ENCODE measurements at regions not wholly inside any gene's neighbourhood (a gene's known extent, or its start where the extent isn't known, plus 50 kb on each side); places are given as distances from the start of the nearest gene placed in this dataset.
"Not testable (repeated sequence)": the region's sequence is repeated elsewhere in the genome, so short reads cannot be mapped to it uniquely, and the experiment has no call there.

DNA sequence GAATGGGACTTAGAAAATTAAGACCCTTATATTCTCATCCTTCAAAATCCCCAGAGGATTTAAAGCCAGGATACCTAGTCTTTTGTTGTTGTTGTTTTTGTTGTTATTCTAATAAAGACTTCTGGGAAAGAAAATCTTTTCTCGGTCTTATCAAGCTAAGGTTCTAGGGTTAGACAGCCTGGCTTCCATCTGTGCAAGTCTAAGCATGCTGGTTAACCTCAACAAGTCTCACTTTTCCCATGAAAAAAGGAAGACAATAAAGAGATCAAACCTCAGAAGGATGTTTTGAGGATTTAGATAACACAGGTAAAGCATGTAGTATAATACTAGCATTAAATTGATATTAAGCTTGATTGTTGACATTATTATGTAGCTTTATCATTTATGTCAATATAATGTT is 486.4 kb upstream of the SOX9 start:
- DNase-seq (ENCODE audit: insufficient read length) (no peak), FAIRE-seq (no peak)
- TF ChIP-seq POLR2A (IDR thresholded peaks at IDR 0.05; ENCODE audit: low read depth, low read length), result no peak

DNA sequence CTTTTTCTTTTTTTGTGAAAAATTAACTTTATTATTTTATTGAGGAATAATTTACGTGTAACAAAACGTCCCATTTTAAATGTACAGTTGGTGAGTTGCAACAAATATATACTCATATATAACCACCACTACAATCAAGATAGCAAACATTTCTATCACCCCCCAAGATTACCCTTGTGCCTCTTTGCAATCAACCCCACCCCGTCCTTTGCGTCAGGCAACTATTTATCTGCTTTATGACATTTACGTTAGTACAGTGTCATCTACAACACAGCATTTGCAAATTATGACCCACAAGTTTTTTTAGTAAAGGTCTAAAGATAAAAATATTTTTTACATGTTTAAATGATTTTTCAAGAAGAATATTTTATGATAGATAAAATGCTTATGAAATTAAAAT is 485.6 kb upstream of the SOX9 start:
- TF ChIP-seq POLR2AphosphoS5 (IDR thresholded peaks at IDR 0.05; ENCODE audit: low read depth, low read length) (no peak), POLR2A (IDR thresholded peaks at IDR 0.05; ENCODE audit: low read depth, low read length) (no peak), TAF1 (IDR thresholded peaks at IDR 0.05; ENCODE audit: borderline replicate concordance, low read depth, low read length) (no peak)
- DNase-seq (ENCODE audit: insufficient read length), result no peak
- no peak for FAIRE-seq

DNA sequence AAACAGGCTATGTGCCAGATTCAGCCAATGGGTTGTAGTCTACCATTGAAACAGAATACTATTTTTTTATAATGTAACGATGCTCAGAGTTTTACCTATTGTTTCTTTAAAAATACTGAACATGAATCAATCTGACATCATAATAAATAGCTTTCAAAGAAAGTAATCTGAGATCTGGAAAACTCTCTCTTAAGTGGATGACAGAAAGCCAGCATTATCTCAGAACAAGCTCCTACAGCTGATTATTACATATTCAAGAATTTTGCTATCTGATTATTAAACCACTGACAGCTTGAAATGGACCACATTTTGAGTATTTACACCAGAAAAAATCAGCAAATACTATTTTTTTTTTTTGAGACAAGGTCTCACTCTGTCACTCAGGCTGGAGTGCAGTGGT is 484.2 kb upstream of the SOX9 start:
- FAIRE-seq (no peak), DNase-seq (ENCODE audit: insufficient read length) (no peak)
- TF ChIP-seq POLR2A (IDR thresholded peaks at IDR 0.05; ENCODE audit: low read depth, low read length) (no peak), TAF1 (IDR thresholded peaks at IDR 0.05; ENCODE audit: borderline replicate concordance, low read depth, low read length) (no peak), POLR2AphosphoS5 (IDR thresholded peaks at IDR 0.05; ENCODE audit: low read depth, low read length) (no peak)

DNA sequence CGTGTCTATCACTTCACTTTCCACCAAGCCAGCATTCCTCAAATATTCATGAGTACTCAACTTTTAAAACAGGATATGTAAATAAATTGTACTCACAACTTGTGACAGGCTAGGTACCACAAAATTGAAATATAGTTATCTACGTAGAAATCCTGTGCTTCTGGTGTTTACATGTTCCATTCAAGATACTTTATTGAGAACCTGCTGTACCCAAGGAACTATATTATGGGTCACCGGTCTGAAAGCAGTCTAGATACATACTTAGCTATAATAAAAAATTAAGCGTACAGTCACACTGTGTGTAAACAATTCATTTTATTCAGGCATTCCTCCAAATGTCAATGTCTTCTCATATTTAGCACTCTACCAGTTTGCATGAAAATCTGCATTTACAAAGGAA is 482.2 kb upstream of the SOX9 start:
- TF ChIP-seq TAF1 (IDR thresholded peaks at IDR 0.05; ENCODE audit: borderline replicate concordance, low read depth, low read length) (no peak), POLR2A (IDR thresholded peaks at IDR 0.05; ENCODE audit: low read depth, low read length) (no peak), POLR2AphosphoS5 (IDR thresholded peaks at IDR 0.05; ENCODE audit: low read depth, low read length) (no peak)
- no peak for DNase-seq (ENCODE audit: insufficient read length)
- FAIRE-seq, result no peak

DNA sequence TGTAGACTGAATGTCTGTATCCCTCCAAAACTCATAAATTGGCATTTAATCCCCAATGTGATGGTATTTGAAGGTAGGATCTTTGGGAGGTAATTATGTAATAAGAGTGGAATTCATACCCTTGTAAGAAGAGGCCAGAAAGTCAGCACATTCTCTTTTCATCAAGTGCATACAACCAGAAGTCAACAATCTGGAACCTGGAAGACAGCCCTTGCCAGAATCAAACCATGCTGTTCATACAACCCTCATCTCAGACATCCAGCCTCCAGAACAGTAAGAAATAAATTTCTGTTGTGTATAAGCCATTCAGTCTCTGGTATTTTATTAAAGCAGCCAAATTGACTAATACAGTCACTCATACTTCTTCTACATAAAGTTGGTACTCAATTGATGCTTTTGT is 481.0 kb upstream of the SOX9 start:
- no peak for FAIRE-seq
- TF ChIP-seq POLR2AphosphoS5 (IDR thresholded peaks at IDR 0.05; ENCODE audit: low read depth, low read length) (no peak), TAF1 (IDR thresholded peaks at IDR 0.05; ENCODE audit: borderline replicate concordance, low read depth, low read length) (no peak), POLR2A (IDR thresholded peaks at IDR 0.05; ENCODE audit: low read depth, low read length) (no peak)
- no peak for DNase-seq (ENCODE audit: insufficient read length)

DNA sequence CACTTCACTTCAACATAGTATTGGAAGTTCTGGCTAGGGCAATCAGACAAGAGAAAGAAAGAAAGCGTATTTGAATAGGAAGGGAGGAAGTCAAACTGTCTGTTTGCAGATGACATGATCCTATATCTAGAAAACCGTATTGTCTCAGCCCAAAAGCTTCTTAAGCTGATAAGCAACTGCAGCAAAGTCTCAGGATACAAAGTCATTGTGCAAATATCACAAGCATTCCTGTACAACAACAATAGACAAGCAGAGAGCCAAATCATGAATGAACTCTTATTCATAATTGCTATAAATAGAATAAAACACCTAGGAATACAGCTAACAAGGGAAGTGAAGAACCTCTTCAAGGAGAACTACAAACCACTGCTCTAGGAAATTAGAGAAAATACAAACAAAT is 473.9 kb upstream of the SOX9 start:
- not testable (repeated sequence) for DNase-seq (ENCODE audit: insufficient read length); FAIRE-seq

DNA sequence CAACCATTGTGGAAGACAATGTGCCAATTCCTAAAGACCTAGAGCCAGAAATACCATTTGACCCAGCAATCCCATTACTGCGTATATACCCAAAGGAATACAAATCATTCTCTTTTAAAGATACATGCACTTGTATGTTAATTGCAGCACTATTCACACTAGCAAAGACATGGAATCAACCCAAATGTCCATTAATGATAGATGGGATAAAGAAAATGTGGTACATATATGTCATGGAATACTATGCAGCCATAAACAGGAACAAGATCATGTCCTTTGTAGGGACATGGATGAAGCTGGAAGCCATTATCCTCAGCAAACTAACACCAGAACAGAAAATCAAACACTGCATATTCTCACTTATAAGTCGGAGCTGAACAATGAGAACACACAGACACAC is 472.5 kb upstream of the SOX9 start:
- not testable (repeated sequence) for DNase-seq (ENCODE audit: insufficient read length)

DNA sequence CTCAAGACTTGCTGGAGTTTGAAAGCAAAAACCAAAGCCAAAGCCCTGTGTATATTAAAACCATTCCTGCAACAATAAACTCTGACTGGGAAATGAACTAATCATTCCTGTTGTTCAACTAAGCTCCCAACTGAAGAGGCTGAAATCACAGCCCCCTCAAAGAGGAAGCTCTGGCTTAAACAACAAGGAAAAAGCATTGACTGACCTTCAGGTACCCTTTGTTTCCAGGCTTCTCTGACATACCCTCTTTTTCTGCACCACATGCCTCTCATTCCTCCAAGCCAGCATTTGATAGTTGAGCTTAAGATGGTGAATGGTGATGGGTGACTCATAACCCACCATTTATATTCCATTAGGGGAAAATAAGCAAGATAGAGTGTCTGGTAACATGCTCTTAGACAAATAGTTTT is 470.9 kb upstream of the SOX9 start:
- TF ChIP-seq POLR2AphosphoS5 (IDR thresholded peaks at IDR 0.05; ENCODE audit: low read depth, low read length) (no peak), POLR2A (IDR thresholded peaks at IDR 0.05; ENCODE audit: low read depth, low read length) (no peak)
- FAIRE-seq (no peak), DNase-seq (ENCODE audit: insufficient read length) (no peak)

More for the DNA sequence above, 472.5 kb upstream of the SOX9 start:
- not testable (repeated sequence) for FAIRE-seq

DNA sequence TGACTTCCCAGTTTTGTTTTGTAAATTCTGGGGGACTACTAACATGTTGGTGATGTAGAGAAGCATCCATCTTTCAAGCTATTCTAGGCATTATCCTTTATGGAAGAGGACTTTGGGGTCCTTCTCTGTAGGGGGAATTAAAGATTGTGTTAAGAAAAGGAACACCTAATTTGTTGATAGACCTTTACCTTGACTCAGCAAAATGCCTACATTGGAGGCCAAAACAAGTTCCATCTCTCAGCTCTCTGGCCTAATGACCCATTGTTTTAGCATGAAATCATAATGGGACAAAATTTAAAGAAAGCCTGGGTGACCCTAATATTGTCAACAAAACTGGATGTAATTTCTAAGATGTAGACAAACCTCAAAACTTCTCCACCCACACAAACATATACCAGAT is 465.3 kb upstream of the SOX9 start:
- no peak for TF ChIP-seq POLR2A (IDR thresholded peaks at IDR 0.05; ENCODE audit: low read depth, low read length)
- no peak for TF ChIP-seq TAF1 (IDR thresholded peaks at IDR 0.05; ENCODE audit: borderline replicate concordance, low read depth, low read length)
- TF ChIP-seq POLR2AphosphoS5 (IDR thresholded peaks at IDR 0.05; ENCODE audit: low read depth, low read length), result no peak
- no peak for DNase-seq (ENCODE audit: insufficient read length)
- no peak for FAIRE-seq

DNA sequence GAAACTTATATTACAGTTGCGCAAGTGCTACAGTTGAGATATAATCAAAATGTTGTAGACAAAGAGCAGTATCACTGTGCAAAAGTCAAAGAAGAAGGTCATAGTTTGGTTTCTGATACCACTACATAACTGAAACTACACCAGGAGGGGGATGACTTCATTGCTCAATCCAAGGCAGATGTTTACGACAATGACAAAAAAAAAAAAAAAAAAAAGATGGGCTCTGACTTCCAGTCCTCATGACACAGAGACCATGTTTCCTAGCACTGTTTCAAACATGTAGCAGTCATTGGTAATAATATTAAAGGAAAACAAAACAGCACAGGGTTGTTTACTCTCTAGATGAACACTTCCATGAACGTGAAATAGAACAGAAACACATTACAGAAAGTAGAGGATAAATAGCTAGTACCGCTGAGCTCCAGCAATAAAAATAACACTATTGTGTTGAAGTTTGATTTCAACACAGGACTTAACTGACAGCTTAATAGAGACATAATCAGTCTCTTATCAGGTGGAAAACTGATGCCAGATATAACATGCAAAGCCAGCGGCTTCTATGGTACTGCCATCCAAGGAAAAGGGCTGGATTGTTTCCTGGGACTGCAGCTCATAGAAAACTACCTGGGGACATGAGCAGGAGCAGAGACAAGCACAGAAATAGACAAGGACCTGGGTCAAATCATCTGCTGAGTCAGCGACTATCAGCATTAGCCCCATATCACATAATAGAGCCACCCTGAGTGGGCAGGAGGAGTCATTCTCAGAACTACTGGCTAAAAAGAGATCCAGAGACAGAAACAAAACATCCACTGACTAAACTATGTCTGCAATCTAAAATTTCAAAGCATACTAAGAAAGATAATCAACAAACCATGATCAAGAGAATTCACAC is 463.6 kb upstream of the SOX9 start:
- TF ChIP-seq POLR2AphosphoS5 (IDR thresholded peaks at IDR 0.05; ENCODE audit: low read depth, low read length) (no peak), POLR2A (IDR thresholded peaks at IDR 0.05; ENCODE audit: low read depth, low read length) (no peak), TAF1 (IDR thresholded peaks at IDR 0.05; ENCODE audit: borderline replicate concordance, low read depth, low read length) (no peak)
- FAIRE-seq, result no peak
- DNase-seq (ENCODE audit: insufficient read length), result no peak

DNA sequence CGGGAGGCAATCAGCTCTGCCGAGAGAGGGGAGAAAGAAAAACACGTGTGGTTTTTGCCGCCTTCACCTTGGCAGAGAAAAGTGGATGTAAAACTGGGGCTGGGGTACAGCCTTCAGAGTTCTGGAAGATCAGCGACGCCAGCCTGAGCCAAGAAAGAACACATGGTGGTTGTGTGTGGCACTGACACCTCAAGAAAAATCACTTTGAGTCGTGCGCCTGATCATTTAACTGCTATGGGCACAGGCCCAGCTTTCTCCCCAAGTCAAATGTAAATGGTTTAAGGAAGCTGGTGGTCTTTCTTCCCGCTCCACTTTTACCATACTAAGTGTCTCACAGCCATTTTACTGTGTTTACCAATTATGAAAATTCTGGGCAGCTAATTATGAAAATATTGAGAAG is 461.8 kb upstream of the SOX9 start:
- FAIRE-seq, result no peak

DNA sequence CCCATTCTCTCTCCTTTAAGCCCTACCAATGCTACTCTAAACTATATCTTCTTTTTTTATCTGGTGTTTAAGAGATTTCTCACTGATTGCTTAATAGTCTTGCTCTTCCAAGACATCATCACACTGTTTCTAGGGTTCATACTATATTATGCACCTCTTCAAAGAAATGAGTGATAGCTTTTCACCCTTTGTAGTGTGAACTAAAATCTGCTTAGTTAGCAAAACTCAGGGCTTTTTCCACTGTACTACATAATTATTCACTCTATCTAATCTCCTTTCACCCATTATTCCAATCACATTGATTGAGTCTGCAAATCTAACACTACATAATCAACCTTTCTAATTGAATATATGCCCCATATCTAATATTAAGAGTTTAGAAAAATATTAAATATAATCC is 456.0 kb upstream of the SOX9 start:
- no peak for TF ChIP-seq TAF1 (IDR thresholded peaks at IDR 0.05; ENCODE audit: borderline replicate concordance, low read depth, low read length)
- no peak for TF ChIP-seq POLR2AphosphoS5 (IDR thresholded peaks at IDR 0.05; ENCODE audit: low read depth, low read length)
- DNase-seq (ENCODE audit: insufficient read length) (no peak), FAIRE-seq (no peak)

More for the DNA sequence above, 461.8 kb upstream of the SOX9 start:
- no peak for DNase-seq (ENCODE audit: insufficient read length)
- TF ChIP-seq TAF1 (IDR thresholded peaks at IDR 0.05; ENCODE audit: borderline replicate concordance, low read depth, low read length), result no peak
- no peak for TF ChIP-seq POLR2AphosphoS5 (IDR thresholded peaks at IDR 0.05; ENCODE audit: low read depth, low read length)
- no peak for TF ChIP-seq POLR2A (IDR thresholded peaks at IDR 0.05; ENCODE audit: low read depth, low read length)

DNA sequence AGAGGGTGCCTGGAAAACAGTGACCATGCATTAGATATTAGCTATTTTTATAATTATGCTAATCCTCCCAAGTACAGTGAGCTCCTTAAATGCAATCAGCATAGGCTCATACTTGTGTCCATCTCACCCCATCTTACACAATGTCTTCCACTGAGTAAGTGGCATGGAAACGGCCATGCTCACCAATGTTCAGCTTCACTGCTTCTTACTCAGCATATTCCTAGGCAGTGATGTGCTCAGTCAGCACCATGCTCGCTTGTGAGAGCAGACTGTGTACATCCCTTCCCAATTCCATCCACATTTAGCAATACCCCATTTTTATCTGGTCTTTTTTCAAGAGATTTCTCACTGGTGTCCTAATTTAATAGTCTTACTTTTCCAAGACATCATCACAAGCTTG is 454.8 kb upstream of the SOX9 start:
- FAIRE-seq (no peak), DNase-seq (ENCODE audit: insufficient read length) (no peak)
- no peak for TF ChIP-seq POLR2A (IDR thresholded peaks at IDR 0.05; ENCODE audit: low read depth, low read length)
- TF ChIP-seq POLR2AphosphoS5 (IDR thresholded peaks at IDR 0.05; ENCODE audit: low read depth, low read length), result no peak
- no peak for TF ChIP-seq TAF1 (IDR thresholded peaks at IDR 0.05; ENCODE audit: borderline replicate concordance, low read depth, low read length)
